GM18505 (cell line): ENCODE measurements at regions not wholly inside any gene's neighbourhood (a gene's known extent, or its start where the extent isn't known, plus 50 kb on each side); places are given as distances from the start of the nearest gene placed in this dataset.

ENCODE experiments used
- ATAC-seq: cut with Tn5 transposase; IDR thresholded peaks from one replicate; pipeline ENCODE4 v1.9.1; 2021; ENCODE audit not compliant: unreplicated experiment
- POLR2A ChIP-seq: IDR thresholded peaks from 4 replicates; pipeline ENCODE4 v1.6.1; 2011; ENCODE audit warnings: borderline replicate concordance; ENCODE audit not compliant: insufficient read depth, insufficient read length; ENCODE audit errors: extremely low read depth

GRCh38 chr15:31483986-31484951, 157.6 kb downstream of the KLF13 start:
- ATAC-seq: no peak
- no peak for TF ChIP-seq POLR2A

GRCh38 chr15:31484986-31485385, 158.4 kb downstream of the KLF13 start:
- no peak for TF ChIP-seq POLR2A
- ATAC-seq: no peak

GRCh38 chr15:31485431-31485830, 158.8 kb downstream of the KLF13 start:
- no peak for TF ChIP-seq POLR2A
- no peak for ATAC-seq

GRCh38 chr15:31485911-31486461, 159.4 kb downstream of the KLF13 start:
- no peak for ATAC-seq
- no peak for TF ChIP-seq POLR2A

GRCh38 chr15:31486506-31486905, 159.9 kb downstream of the KLF13 start:
- no peak for TF ChIP-seq POLR2A
- no peak for ATAC-seq

GRCh38 chr15:31486906-31487695, 160.5 kb downstream of the KLF13 start:
- no peak for TF ChIP-seq POLR2A
- ATAC-seq: no peak

- no peak for ATAC-seq
- no peak for TF ChIP-seq POLR2A
Measured at GRCh38 chr15:31487811-31488436, 161.3 kb downstream of the KLF13 start.

GRCh38 chr15:31488437-31489204, 162.0 kb downstream of the KLF13 start:
- no peak for TF ChIP-seq POLR2A
- ATAC-seq: no peak

GRCh38 chr15:31489281-31489680, 162.6 kb downstream of the KLF13 start:
- ATAC-seq: no peak
- TF ChIP-seq POLR2A: no peak

- ATAC-seq: no peak
Measured at GRCh38 chr15:31489801-31490646, 163.4 kb downstream of the KLF13 start.

GRCh38 chr15:31494786-31495185, 168.2 kb downstream of the KLF13 start:
- ATAC-seq: no peak
- no peak for TF ChIP-seq POLR2A

More at GRCh38 chr15:31489801-31490646, 163.4 kb downstream of the KLF13 start:
- TF ChIP-seq POLR2A: no peak
